GM21717 (cell line): ENCODE measurements at regions not wholly inside any gene's neighbourhood (a gene's known extent, or its start where the extent isn't known, plus 50 kb on each side); places are given as distances from the start of the nearest gene placed in this dataset.
"Not testable (repeated sequence)": the region's sequence is repeated elsewhere in the genome, so short reads cannot be mapped to it uniquely, and the experiment has no call there.

ENCODE experiments used
- ATAC-seq: cut with Tn5 transposase; IDR thresholded peaks from one replicate; pipeline ENCODE4 v1.9.1; 2021; ENCODE audit warnings: mild to moderate bottlenecking, moderate library complexity; ENCODE audit not compliant: unreplicated experiment

GRCh38 chr5:13640270-13640669, 304.2 kb downstream of the DNAH5 start:
- no peak for ATAC-seq

GRCh38 chr5:13632676-13633075, 311.8 kb downstream of the DNAH5 start:
- no peak for ATAC-seq

- ATAC-seq = no peak
Observed at GRCh38 chr5:13629218-13629617, 315.3 kb downstream of the DNAH5 start.

GRCh38 chr5:13627673-13628454, 316.6 kb downstream of the DNAH5 start:
- no peak for ATAC-seq

GRCh38 chr5:13625616-13626198, 318.8 kb downstream of the DNAH5 start:
- ATAC-seq = no peak

GRCh38 chr5:13624283-13625074, 320.0 kb downstream of the DNAH5 start:
- ATAC-seq = no peak

- ATAC-seq = no peak
Observed at GRCh38 chr5:13613621-13614020, 330.9 kb downstream of the DNAH5 start.

DNA sequence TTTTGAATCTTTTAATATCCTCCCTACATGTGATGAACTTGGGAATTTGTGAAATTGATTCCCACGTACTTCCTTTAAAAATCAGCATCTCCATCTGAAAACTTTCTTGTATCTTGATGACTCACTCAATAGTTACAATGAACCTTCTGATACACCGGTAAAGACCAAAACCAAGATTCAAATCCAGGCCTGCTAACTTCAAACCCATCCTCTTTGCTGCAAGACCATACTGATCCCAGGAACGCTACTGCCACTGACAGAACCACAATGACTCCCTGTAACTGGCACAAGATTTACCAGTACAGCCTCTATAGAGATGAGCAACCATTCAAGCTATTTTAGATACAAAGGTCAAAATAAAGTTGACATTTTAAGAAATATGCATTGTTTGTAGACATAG, 332.9 kb downstream of the DNAH5 start:
- no peak for ATAC-seq

DNA sequence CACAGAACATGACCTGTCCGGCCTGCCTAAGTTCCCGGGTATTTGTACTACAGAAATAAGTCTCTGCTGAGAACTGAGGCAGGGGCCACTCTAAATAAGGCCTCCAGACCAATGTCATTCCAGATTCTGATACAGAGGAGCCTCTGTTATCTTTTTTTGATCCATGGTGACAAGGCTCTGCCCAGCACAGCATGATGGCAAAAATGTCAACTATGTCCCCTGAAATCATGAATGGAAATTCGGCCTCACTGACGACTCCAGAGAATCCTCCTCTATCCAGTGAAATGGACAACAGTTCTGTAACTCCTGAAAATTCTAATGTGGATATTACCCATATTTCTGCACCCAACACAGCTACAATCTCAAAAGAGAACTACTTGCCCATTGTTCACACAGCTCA, 335.0 kb downstream of the DNAH5 start:
- ATAC-seq = no peak

- ATAC-seq = no peak
Observed at GRCh38 chr5:13606051-13606450, 338.4 kb downstream of the DNAH5 start.

DNA sequence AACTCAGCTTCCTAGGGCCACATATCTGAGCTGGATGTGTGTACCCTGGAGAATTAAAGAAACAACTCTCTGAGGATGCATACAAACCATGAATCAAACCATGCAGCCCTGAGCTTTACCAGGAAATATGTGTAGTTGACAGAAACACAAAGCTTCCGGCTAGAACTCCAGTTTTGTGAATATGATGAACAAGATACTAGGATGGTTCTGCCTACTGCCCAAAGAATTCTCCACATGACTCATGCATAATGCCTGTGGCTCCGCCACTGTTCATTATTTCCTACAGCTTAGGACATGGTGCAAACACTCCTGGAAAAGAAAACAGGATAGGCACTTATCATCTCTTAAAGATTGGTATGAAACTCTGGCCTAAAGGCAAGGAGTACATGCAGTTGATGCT, 343.4 kb downstream of the DNAH5 start:
- no peak for ATAC-seq

DNA sequence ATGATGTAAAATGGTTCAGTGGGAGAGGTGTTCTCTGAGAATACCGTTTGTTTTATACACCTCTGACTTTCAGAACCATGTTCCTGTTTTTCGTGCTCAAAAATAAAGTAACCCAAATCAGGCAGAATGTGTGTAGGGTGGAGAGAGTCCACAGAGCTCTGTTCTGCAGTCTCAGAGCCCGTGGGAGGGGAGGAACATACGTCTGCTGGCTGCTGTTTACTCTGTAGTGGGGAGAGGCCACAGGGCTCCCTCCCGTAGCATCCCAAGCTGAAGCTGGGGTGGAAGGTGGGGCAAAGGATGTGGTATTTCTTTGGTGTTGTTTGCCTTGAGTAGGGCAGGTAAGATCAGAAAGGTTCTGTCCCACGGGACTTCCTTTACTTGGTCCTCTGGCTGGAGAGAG, 348.5 kb downstream of the DNAH5 start:
- no peak for ATAC-seq

GRCh38 chr5:13591621-13592020, 352.9 kb downstream of the DNAH5 start:
- no peak for ATAC-seq

DNA sequence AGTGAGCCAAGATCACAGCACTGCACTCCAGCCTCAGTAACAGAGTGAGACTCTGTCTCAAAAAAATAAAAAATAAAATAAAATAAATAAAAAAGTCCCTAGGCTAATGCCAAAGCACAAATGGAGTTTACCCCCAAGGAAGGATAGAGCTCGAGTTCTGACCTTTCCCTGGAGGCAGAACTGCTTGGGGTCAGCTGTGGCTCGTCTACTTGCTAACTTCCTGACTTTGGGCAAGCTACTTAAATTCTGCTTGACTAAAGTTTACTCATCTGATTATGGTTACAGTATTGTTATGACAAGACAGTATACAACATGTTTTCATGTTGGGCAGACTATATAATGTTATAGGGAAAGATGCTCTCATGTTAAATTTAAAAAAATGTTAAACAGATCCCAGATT, 359.2 kb downstream of the DNAH5 start:
- ATAC-seq = no peak

DNA sequence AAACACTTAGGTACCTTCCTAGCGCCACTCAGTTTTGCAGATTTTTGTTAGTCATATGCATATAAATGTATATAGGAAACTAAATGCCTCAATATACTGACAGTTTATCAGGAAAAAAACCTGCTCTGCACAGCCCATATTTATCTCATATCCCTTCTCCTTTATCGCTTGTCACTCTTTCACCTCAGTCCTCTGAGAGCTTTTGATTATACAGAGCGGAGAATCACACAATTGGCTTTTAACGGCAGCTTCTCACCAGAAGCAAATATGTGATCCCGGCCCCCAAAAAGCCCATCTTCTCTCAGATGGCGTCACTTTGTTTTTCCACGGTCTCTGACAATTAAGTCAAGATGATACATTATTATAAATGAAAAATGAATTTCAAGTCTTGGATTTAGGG, 362.6 kb downstream of the DNAH5 start:
- no peak for ATAC-seq

GRCh38 chr5:13581132-13581531, 363.4 kb downstream of the DNAH5 start:
- no peak for ATAC-seq

- ATAC-seq = no peak
Observed at GRCh38 chr5:13580058-13580457, 364.4 kb downstream of the DNAH5 start.

GRCh38 chr5:13579091-13579490, 365.4 kb downstream of the DNAH5 start:
- not testable (repeated sequence) for ATAC-seq

DNA sequence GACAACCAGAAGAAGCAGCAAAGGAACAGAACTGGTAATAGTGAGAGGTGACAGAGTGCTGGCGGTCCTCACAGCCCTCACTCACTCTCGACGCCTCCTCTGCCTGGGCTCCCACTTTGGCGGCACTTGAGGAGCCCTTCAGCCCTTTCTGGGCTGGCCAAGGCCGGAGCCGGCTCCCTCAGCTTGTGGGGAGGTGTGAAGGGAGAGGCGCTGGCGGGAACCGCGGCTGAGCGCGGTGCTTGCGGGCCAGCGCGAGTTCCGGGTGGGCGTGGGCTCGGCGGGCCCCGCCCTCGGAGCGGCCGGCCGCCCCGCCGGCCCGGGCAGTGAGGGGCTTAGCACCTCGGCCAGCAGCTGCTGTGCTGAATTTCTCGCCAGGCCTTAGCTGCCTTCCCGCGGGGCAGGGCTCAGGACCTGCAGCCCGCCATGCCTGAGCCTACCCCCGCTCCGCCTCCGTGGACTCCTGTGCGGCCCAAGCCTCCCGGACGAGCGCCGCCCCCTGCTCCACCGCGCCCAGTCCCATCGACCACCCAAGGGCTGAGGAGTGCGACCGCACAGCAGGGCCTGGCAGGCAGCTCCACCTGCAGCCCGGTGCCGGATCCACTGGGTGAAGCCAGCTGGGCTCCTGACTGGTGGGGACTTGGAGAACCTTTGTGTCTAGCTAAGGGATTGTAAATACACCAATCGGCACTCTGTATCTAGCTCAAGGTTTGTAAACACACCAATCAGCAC, 366.0 kb downstream of the DNAH5 start:
- not testable (repeated sequence) for ATAC-seq

DNA sequence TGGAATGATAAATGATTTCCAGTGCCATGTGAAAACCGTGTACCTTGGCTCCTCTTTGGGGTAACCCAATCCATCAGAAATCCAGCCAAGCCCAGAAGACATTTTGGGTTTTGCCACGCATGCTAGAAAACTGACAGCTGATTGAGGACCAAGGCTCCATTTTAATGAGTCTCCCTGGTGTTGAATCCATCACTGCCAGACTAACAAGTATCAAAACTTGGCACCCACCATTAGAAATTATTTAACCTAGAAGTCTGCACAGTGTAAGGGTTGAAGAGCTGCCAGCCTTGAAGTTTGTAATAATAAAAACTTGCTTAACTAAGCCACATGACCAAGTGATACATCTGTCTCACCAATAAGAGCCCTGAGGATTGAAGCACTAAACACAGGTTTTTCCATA, 369.9 kb downstream of the DNAH5 start:
- no peak for ATAC-seq

- no peak for ATAC-seq
Observed at GRCh38 chr5:13572163-13572562, 372.3 kb downstream of the DNAH5 start.
